C1 segment of cervical spinal cord (tissue), 14 donors: ENCODE measurements at regions not wholly inside any gene's neighbourhood (a gene's known extent, or its start where the extent isn't known, plus 50 kb on each side); places are given as distances from the start of the nearest gene placed in this dataset.

Source experiments
- DNase-seq, 14 donors: peaks; one replicate each; lab custom pipeline; 2025; lab: John Stamatoyannopoulos, UW

DNA sequence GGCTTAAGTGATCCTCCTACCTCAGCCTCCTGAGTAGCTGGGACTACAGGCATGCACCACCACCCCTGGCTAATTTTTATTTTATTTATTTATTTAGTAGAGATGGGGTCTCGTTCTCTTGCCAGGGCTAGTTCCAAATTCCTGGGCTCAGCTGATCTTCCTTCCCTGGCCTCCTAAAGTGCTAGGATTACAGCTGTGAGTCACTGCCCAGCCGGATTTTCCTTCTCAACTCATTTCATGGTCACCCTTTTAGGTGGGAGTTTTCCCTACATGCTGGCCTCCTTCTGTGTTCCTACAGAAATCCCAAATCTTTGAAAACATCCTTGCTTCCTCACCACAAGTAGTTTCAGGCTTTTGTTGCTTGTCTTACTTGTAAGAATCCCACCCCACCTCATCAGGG lies 102.1 kb upstream of the SIAH1 start:
- no peak for DNase-seq

- no peak for DNase-seq
These were observed 96.6 kb upstream of the SIAH1 start for GRCh38 chr16:48481772-48482171.

- DNase-seq, result no peak
These were observed 96.0 kb upstream of the SIAH1 start for GRCh38 chr16:48481211-48481610.

- DNase-seq, result no peak
These were observed 94.7 kb upstream of the SIAH1 start for GRCh38 chr16:48479955-48480354.

GRCh38 chr16:48479329-48479728 lies 94.1 kb upstream of the SIAH1 start:
- no peak for DNase-seq

- DNase-seq, result no peak
These were observed 93.2 kb upstream of the SIAH1 start for GRCh38 chr16:48478393-48478792.

DNA sequence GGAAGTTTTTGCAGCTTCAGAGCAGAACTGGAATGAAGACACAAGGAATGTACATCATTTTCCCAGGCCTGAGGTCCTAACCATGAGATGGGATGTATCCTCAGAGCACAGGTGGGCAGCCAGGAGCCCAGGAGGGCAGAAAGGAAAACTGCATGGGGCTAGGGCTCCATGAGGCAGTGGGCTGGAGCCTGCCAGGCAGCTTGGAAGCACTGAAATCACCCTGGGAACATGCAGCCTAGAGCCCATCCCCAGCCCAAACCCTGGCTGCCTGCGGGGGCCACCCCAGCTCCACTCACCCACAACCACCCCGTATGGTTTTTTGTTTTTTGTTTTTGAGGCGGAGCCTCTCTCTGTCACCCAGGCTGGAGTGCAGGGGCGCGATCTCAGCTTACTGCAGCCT lies 86.2 kb upstream of the SIAH1 start:
- DNase-seq, result no peak

GRCh38 chr16:48462106-48462740 lies 77.0 kb upstream of the SIAH1 start:
- no peak for DNase-seq

DNA sequence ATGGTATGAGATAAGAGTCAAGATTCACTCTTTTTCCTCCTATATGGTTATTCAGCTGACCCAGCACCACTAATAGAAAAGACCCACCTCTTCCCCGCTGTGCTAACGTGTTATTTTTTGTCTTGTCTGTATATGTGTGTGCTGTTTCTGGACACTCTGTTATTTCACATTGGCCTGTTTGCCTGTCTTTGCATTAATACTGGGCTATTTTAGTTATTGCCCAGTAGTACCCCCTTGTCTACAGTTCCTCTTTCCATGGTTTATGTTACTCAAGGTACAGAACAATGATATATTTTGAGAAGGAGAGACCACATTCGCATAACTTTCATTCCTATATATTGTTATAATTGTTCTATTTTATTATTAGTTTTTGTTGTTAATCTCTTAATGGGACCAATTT lies 74.0 kb upstream of the SIAH1 start:
- no peak for DNase-seq

GRCh38 chr16:48454051-48454450 lies 68.8 kb upstream of the SIAH1 start:
- DNase-seq, result no peak

DNA sequence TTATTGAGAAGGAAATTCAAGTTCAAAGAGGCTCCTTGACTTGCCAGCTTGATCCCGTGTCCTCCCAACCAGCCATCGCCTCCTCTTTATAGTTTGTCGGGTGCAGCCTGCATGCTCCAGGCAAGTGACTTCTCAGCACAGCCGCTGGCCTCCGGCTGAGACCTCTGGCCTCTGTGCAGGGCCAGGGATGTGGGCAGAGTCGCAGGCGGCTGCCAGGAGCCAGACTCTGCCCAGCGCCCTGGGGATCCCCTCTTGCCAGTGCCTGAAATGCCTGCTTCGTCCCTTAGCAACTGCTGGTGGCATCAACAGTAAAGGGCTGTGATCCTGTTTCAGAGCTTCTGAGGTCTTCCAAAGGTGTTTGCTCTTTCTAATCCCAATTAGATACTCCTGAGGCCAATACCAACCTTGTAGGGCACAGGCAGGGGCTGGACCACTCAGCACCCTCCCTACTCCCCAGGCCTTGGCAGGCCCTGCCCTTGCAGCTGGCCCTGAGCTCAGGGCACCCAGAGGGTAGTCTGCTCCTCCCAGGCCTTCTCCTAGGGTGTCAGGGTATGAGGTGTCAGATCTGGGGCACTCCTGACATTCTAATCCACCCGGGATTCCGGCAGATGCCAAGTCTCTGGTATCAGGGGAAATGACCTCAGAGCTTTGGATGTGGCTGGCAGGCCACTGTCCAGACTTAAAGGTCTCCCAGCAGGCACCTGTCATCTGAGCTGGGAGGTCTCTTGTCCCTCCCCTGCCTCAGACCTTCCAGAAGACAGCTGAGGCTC lies 68.0 kb upstream of the SIAH1 start:
- no peak for DNase-seq

- no peak for DNase-seq
These were observed 66.1 kb upstream of the SIAH1 start for GRCh38 chr16:48451323-48451722.

DNA sequence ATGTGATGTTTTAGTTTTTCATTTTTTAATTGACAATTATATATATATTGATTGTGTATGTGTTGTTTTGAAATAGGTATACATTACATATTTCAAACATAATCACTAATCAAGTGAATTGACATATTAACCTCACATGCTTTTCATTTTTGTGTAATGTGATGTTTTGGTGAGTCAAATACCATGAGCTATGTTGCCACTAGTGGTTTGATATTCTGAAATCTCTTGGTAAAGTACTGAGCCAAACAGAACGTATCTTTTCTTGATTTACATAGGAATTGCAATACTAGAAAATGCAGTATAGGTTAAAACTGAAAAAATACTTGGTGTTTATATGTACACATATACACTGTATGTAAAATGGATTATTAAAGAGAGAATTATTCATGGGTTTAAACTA lies 65.2 kb upstream of the SIAH1 start:
- no peak for DNase-seq

DNA sequence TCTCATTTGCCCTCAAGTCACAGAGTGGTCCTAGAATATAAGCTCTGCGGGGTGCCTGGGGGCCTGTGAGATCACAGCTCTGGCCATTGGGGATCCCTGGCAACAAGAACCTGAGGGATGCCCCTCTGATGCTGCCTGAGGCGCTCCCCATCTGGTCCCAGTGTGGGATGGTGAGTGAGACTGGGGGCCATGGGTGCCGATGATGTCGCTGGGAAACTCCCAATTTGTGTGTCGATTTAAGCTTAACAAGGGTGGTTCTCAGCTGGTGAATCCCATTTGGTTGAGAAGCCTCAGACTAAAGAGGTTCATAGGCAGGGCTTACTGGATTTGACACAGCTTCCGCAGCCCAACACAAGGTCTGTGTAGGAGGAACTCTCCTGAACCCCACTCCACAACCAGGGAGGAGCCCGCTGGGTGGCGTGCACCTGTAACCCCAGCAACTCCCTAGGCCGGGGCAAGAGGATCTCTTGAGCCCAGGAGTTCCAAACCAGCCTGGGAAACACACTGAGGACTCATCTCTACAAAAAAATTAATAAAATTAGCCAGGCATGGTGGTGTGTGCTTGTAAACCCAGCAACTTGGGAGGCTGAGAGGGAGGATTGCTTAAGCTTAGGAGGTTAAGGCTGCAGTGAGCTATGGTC lies 63.7 kb upstream of the SIAH1 start:
- DNase-seq, result no peak

DNA sequence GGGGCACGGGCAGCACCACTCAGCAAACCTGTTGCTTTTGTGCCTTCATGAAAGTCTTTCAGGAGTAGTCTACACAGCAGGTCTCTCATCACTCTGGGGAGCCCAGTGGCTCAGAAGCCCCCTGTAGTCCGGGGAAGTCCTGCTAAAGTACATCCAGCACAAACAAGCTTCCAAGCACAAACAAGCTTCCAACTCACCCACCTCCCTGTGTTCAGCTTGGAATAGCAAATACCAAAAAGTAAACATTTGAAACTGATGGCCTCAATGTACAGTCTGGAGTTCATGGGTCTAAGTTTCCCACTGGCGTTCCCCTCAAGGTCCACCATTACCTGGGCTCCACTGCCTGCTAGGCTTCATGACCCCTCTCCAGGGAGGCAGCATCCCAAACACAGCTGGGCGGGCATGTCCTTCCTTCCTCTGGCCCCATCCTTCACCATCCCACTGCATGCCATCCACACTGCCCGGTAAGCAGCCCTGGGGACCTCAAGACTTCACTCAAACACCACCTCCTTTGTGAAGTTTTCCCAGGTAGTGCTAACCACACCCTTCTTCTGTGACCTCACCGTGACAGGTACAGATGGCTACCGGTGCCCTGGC lies 62.8 kb upstream of the SIAH1 start:
- no peak for DNase-seq

DNA sequence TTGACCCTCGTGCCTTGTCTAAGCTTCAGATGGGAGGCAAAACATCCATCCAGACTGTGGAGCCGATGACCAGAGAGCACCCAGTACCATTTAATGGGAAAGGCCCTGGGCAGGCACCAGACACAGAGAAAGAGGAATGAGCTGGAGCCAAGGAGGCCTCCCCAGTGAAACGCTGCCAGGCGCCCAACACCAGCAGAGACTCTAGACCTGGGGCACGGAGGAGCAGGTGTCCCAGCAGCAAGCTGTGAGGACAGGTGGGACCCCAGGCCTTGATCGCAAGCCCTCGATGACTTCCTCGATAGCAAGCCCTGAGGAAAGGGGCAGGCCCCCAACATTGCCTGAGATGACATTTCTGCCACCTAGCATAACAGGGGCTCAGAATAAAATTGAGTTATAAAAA lies 62.2 kb upstream of the SIAH1 start:
- no peak for DNase-seq

GRCh38 chr16:48446534-48446920 lies 61.3 kb upstream of the SIAH1 start:
- no peak for DNase-seq

- DNase-seq, result no peak
These were observed 60.7 kb upstream of the SIAH1 start for GRCh38 chr16:48445782-48446533.

DNA sequence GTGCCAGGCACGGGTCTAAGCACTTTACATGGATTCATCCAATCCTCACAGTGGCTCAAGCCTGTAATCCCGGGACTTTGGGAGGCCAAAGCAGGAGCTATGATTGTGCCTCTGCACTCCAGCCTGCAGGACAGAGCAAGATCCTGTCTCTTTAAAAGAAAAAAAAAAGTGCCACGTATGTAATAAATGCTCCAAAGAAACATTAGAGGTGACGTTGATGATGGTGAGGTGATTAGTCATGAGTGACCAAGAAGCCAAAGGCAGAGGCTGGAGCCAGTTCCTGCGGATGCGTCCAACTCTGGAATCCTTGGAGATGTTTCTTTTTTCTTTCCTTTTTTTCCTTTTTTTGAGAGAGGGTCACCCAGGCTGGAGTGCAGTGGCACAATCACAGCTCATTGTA lies 59.4 kb upstream of the SIAH1 start:
- no peak for DNase-seq

- no peak for DNase-seq
These were observed 57.2 kb upstream of the SIAH1 start for GRCh38 chr16:48442379-48442778.

GRCh38 chr16:48441863-48442279 lies 56.7 kb upstream of the SIAH1 start:
- no peak for DNase-seq

GRCh38 chr16:48441106-48441505 lies 55.9 kb upstream of the SIAH1 start:
- no peak for DNase-seq
